ENCODE measurements at regions not wholly inside any gene's neighbourhood (a gene's known extent, or its start where the extent isn't known, plus 50 kb on each side); places are given as distances from the start of the nearest gene placed in this dataset.

DNA sequence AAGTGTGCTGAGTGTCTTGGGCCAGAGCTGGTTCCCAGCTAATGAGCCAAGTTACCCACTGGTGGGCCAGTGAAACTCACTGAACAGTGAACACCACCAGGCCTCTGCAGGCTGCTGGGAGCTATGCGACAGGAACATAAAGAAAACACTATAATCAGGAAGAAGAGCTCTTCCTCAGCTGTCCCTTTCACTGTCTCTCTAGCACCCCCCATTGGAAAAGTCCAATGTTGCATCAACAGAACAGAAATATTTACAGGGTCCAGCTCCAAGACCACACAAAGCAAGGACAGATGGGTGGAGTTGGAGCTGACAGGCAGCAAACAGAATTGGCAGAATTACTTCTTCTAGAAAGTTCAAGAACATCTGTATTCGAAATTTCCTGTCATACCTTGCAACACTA, 903.6 kb upstream of the TMEM132C start:
- Histone ChIP-seq H3K4me2 (ENCODE audit: low read depth, low read length, poor library complexity, severe bottlenecking) (no peak overlapping the region), H3K9me3 (ENCODE audit: insufficient read depth, low read length) (no peaks in the 10 kb centered on the region), H3K27ac (ENCODE audit: low read depth, low read length) (no peak overlapping the region), H3K36me3 (ENCODE audit: low read length) (no peaks in the 10 kb centered on the region), H3K4me3 (ENCODE audit: insufficient read depth, low read length, poor library complexity, severe bottlenecking) (no peak overlapping the region), H3K27me3 (ENCODE audit: low read length) (no peaks in the 10 kb centered on the region), H2AFZ (ENCODE audit: low read depth, low read length, severe bottlenecking) (no peak overlapping the region), H3K9me2 (replicated peaks; ENCODE audit: insufficient read depth, low read length) (no peaks in the 10 kb centered on the region), H3K79me2 (ENCODE audit: insufficient read depth, low read length) (no peaks in the 10 kb centered on the region), H3K9ac (ENCODE audit: low read length) (no peak overlapping the region), H4K20me1 (ENCODE audit: low read depth, low read length) (no peaks in the 10 kb centered on the region), H3F3A (ENCODE audit: insufficient read depth) (no peaks in the 10 kb centered on the region)
- TF ChIP-seq, protein P1, sequence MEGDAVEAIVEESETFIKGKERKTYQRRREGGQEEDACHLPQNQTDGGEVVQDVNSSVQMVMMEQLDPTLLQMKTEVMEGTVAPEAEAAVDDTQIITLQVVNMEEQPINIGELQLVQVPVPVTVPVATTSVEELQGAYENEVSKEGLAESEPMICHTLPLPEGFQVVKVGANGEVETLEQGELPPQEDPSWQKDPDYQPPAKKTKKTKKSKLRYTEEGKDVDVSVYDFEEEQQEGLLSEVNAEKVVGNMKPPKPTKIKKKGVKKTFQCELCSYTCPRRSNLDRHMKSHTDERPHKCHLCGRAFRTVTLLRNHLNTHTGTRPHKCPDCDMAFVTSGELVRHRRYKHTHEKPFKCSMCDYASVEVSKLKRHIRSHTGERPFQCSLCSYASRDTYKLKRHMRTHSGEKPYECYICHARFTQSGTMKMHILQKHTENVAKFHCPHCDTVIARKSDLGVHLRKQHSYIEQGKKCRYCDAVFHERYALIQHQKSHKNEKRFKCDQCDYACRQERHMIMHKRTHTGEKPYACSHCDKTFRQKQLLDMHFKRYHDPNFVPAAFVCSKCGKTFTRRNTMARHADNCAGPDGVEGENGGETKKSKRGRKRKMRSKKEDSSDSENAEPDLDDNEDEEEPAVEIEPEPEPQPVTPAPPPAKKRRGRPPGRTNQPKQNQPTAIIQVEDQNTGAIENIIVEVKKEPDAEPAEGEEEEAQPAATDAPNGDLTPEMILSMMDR (IDR thresholded peaks at IDR 0.05; ENCODE audit: insufficient read depth, low read length, poor library complexity, severe bottlenecking) = no peak
- TF ChIP-seq EZH2phosphoT487 (conservative IDR thresholded peaks at IDR 0.05; ENCODE audit: low read length) = no peak

DNA sequence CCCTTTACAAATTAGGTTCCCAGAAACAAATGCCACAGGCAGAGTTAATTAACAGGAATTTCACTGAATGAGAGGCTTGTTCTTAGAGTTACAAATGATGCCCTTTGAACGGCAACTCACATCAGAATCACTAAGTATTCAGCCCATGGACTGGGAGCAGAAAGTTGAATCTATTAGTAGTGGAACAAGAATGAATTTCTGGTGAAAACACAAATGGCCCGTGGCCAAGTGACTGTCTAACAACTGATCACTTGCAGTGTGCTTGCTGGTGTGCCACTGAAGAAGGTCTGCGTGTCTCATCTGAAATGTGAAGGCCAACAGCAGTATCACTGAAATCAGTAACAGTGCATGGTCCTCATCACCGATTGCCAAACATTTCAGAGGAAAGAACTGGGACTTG, 893.4 kb upstream of the TMEM132C start:
- H4K20me1 ChIP-seq (ENCODE audit: low read depth, low read length) = no peaks in the 10 kb centered on the region
- no peaks in the 10 kb centered on the region for H3K9me2 ChIP-seq (replicated peaks; ENCODE audit: insufficient read depth, low read length)
- no peak overlapping the region for H3K4me3 ChIP-seq (ENCODE audit: insufficient read depth, low read length, poor library complexity, severe bottlenecking)
- H3K27ac ChIP-seq (ENCODE audit: low read depth, low read length) = no peak overlapping the region
- no peak overlapping the region for H2AFZ ChIP-seq (ENCODE audit: low read depth, low read length, severe bottlenecking)
- no peaks in the 10 kb centered on the region for H3F3A ChIP-seq (ENCODE audit: insufficient read depth)
- H3K9me3 ChIP-seq (ENCODE audit: insufficient read depth, low read length) = no peaks in the 10 kb centered on the region
- H3K36me3 ChIP-seq (ENCODE audit: low read length) = no peaks in the 10 kb centered on the region
- H3K9ac ChIP-seq (ENCODE audit: low read length) = no peak overlapping the region
- no peak overlapping the region for H3K4me2 ChIP-seq (ENCODE audit: low read depth, low read length, poor library complexity, severe bottlenecking)
- no peak for TF ChIP-seq EZH2phosphoT487 (conservative IDR thresholded peaks at IDR 0.05; ENCODE audit: low read length)
- TF ChIP-seq, protein P1 (IDR thresholded peaks at IDR 0.05; ENCODE audit: insufficient read depth, low read length, poor library complexity, severe bottlenecking) = no peak
- H3K79me2 ChIP-seq (ENCODE audit: insufficient read depth, low read length) = no peaks in the 10 kb centered on the region
- H3K27me3 ChIP-seq (ENCODE audit: low read length) = no peaks in the 10 kb centered on the region

DNA sequence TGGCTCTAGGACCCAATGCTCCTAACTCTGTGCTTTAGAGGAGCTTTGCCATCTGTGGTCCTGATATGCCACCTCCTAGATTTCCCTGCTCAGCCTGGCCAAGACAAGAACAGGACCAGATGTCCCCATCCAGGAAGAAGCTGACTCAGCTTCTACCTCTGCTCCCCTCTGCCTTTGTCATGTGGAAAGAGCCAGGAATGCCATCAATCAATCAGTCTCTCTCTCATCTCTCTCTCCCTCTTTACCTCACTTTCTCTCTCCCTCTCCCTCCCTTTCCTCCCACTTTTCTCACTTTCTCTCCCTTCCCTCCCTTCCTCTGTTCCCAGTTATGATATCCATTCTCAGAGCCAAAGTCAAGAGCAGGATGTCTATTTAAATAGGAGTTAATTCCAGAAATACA, 892.5 kb upstream of the TMEM132C start:
- no peak overlapping the region for H3K9ac ChIP-seq (ENCODE audit: low read length)
- H4K20me1 ChIP-seq (ENCODE audit: low read depth, low read length) = no peaks in the 10 kb centered on the region
- H3K36me3 ChIP-seq (ENCODE audit: low read length) = no peaks in the 10 kb centered on the region
- H3K4me2 ChIP-seq (ENCODE audit: low read depth, low read length, poor library complexity, severe bottlenecking) = no peak overlapping the region
- H3K27ac ChIP-seq (ENCODE audit: low read depth, low read length) = no peak overlapping the region
- H3K9me3 ChIP-seq (ENCODE audit: insufficient read depth, low read length) = no peaks in the 10 kb centered on the region
- H2AFZ ChIP-seq (ENCODE audit: low read depth, low read length, severe bottlenecking) = no peak overlapping the region
- H3K9me2 ChIP-seq (replicated peaks; ENCODE audit: insufficient read depth, low read length) = no peaks in the 10 kb centered on the region
- H3F3A ChIP-seq (ENCODE audit: insufficient read depth) = no peaks in the 10 kb centered on the region
- H3K79me2 ChIP-seq (ENCODE audit: insufficient read depth, low read length) = no peaks in the 10 kb centered on the region
- TF ChIP-seq, protein P1 (IDR thresholded peaks at IDR 0.05; ENCODE audit: insufficient read depth, low read length, poor library complexity, severe bottlenecking) = no peak
- no peak for TF ChIP-seq EZH2phosphoT487 (conservative IDR thresholded peaks at IDR 0.05; ENCODE audit: low read length)
- no peaks in the 10 kb centered on the region for H3K27me3 ChIP-seq (ENCODE audit: low read length)
- no peak overlapping the region for H3K4me3 ChIP-seq (ENCODE audit: insufficient read depth, low read length, poor library complexity, severe bottlenecking)
